GM12878 (cell line): ENCODE measurements at regions not wholly inside any gene's neighbourhood (a gene's known extent, or its start where the extent isn't known, plus 50 kb on each side); places are given as distances from the start of the nearest gene placed in this dataset.

Experiments used
- ATAC-seq: fragments of 200-7000 bp; cut with Tn5 transposase; 3 replicates; pipeline ENCODE4 v1.9.1; 2020; ENCODE audit warnings: mild to moderate bottlenecking, moderate library complexity
- BruUV-seq: library from RNA; stranded (reverse); fragments of 400-500 nt; replicated peaks from 2 replicates; lab custom pipeline; 2021; lab: Mats Ljungman, UMichigan
- CTCF ChIA-PET: fragments of 300-600 bp; sonication (Branson Sonifier 250); formaldehyde crosslinking; extraction: SDS; loops from one replicate; lab custom pipeline; 2021; ENCODE audit warnings: inconsistent platforms; lab: Yijun Ruan, JAX
- POLR2A ChIA-PET: fragments of 350-600 bp; formaldehyde crosslinking; extraction: SDS; loops from one replicate; lab custom pipeline; 2021; ENCODE audit warnings: inconsistent platforms; lab: Charles Lee
- RAD21 ChIA-PET: fragments of 300-600 bp; sonication (Branson Sonifier 250); formaldehyde crosslinking; loops from one replicate; lab custom pipeline; 2023; ENCODE audit warnings: antibody characterized with exemption; ENCODE audit not compliant: unreplicated experiment; lab: Charles Lee
- SMC1A ChIA-PET: fragments of 300-600 bp; sonication (Branson Sonifier 250); formaldehyde crosslinking; loops from one replicate; lab custom pipeline; 2023; ENCODE audit not compliant: unreplicated experiment, uncharacterized antibody; lab: Charles Lee
- DNase-seq: peaks from one replicate; pipeline ENCODE4 v3.0.0-alpha.2; 2011; ENCODE audit warnings: low read depth, low spot score
- FAIRE-seq: peaks from 3 replicates; lab custom pipeline; 2011; peaks lifted over from hg19 to GRCh38; lab: Jason Lieb, UNC
- H2AFZ ChIP-seq: 2 replicates; pipeline ENCODE4 v1.6.0; 2011; ENCODE audit warnings: low read depth, low read length, control low read depth; ENCODE audit not compliant: control insufficient read depth
- H3K27ac ChIP-seq: 2 replicates; pipeline ENCODE4 v1.5.1; 2011; ENCODE audit warnings: control low read depth; ENCODE audit not compliant: control insufficient read depth, insufficient read depth
- H3K27me3 ChIP-seq, 2 experiments: replicated peaks in 1 of 2; 2 replicates each; pipeline versions ENCODE4 v1.6.0 to v1.6.1; 2011; ENCODE audit warnings: low read length in 1 of 2; ENCODE audit not compliant: control insufficient read depth in 2 of 2, insufficient read depth in 2 of 2
- H3K36me3 ChIP-seq, 2 experiments: 2 replicates each; pipeline ENCODE4 v1.5.1; 2011; ENCODE audit warnings: low read length in 1 of 2; ENCODE audit not compliant: control insufficient read depth in 2 of 2, insufficient read depth in 2 of 2
- H3K4me1 ChIP-seq: 2 replicates; pipeline ENCODE4 v1.6.1; 2011; ENCODE audit warnings: mild to moderate bottlenecking, low read length, moderate library complexity, mixed read lengths; ENCODE audit not compliant: control insufficient read depth, insufficient read depth
- H3K4me2 ChIP-seq: 2 replicates; pipeline ENCODE4 v1.6.0; 2011; ENCODE audit warnings: control low read depth; ENCODE audit not compliant: control insufficient read depth, insufficient read depth
- H3K4me3 ChIP-seq: fragments of 200-600 bp; sonication (generic); 2 replicates; pipeline ENCODE4 v1.5.1; 2016
- H3K79me2 ChIP-seq: 2 replicates; pipeline ENCODE4 v1.6.0; 2011; ENCODE audit warnings: low read length; ENCODE audit not compliant: control insufficient read depth, insufficient read depth
- H3K9ac ChIP-seq: 2 replicates; pipeline ENCODE4 v1.8.0; 2011; ENCODE audit warnings: low read length, control low read depth, mixed read lengths; ENCODE audit not compliant: control insufficient read depth, insufficient read depth
- H3K9me3 ChIP-seq: replicated peaks from 3 replicates; pipeline ENCODE4 v1.5.1; 2011; ENCODE audit warnings: mild to moderate bottlenecking, low read length; ENCODE audit not compliant: control insufficient read depth, insufficient read depth
- H4K20me1 ChIP-seq: 2 replicates; pipeline ENCODE4 v1.6.0; 2011; ENCODE audit not compliant: control insufficient read depth, insufficient read depth
- CBX3 ChIP-seq: fragments of 200-600 bp; sonication (generic); IDR thresholded peaks from 2 replicates; pipeline ENCODE4 v1.6.1; 2016; ENCODE audit warnings: low read depth, borderline replicate concordance
- EZH2 ChIP-seq: IDR thresholded peaks from 2 replicates; pipeline ENCODE4 v1.6.1; 2012; ENCODE audit warnings: low read depth, mild to moderate bottlenecking, control low read depth, inconsistent platforms, low read length, borderline replicate concordance; ENCODE audit not compliant: control insufficient read depth
- TCF7 ChIP-seq: IDR thresholded peaks from 2 replicates; pipeline ENCODE4 v1.6.1; 2014; ENCODE audit warnings: antibody characterized with exemption, borderline replicate concordance
- WGBS: methylation state at CpG from one replicate; pipeline ENCODE4 v1.1.6; 2016; ENCODE audit warnings: low lambda C conversion rate; ENCODE audit not compliant: insufficient replicate concordance, insufficient coverage; ENCODE audit errors: missing lambda C conversion rate; 5-methylcytosine and 5-hydroxymethylcytosine counted together
- in situ Hi-C: fragments of 300-500 bp; cut with MboI; formaldehyde crosslinking; loops from 9 replicates; pipeline ENCODE4 v1.14.3; 2018; ENCODE audit warnings: mixed read lengths
- intact Hi-C: fragments of 100-400 bp; cut with micrococcal nuclease; formaldehyde crosslinking; loops from one replicate; pipeline ENCODE4 v1.14.2; 2022; ENCODE audit not compliant: unreplicated experiment
- TF ChIP-seq, protein P1 (sequence below): fragments of 450-650 bp; IDR thresholded peaks from 2 replicates; pipeline ENCODE4 v1.6.1; 2016; ENCODE audit warnings: mild to moderate bottlenecking, moderate library complexity, borderline replicate concordance
- TF ChIP-seq, protein P2 (sequence below): fragments of 450-650 bp; IDR thresholded peaks from 2 replicates; pipeline ENCODE4 v1.6.1; 2014; ENCODE audit warnings: mild to moderate bottlenecking
- TF ChIP-seq, protein P3 (sequence below): IDR thresholded peaks from 2 replicates; pipeline ENCODE4 v1.6.1; 2012; ENCODE audit warnings: low read length, inconsistent platforms

DNA sequence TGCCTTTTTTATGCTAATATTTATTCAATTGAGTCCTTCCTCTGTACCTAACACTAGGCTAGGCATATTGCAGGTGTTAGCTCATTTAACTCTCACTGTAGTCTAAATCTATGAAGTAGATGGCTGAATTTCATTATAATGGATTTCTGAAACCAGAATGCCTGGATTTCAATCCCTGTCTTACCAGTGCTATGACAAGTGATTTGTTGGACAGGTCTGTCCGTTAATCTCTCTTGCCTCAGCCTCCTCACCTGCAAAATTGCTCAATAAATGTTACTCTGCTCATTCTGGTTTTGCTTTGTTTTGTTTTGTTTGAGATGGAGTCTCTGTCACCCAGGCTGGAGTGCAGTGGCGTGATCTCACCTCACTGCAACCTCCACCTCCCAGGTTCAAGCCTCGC is 146.1 kb upstream of the ADGRL2 start (continued):
- TF ChIP-seq, protein P1, sequence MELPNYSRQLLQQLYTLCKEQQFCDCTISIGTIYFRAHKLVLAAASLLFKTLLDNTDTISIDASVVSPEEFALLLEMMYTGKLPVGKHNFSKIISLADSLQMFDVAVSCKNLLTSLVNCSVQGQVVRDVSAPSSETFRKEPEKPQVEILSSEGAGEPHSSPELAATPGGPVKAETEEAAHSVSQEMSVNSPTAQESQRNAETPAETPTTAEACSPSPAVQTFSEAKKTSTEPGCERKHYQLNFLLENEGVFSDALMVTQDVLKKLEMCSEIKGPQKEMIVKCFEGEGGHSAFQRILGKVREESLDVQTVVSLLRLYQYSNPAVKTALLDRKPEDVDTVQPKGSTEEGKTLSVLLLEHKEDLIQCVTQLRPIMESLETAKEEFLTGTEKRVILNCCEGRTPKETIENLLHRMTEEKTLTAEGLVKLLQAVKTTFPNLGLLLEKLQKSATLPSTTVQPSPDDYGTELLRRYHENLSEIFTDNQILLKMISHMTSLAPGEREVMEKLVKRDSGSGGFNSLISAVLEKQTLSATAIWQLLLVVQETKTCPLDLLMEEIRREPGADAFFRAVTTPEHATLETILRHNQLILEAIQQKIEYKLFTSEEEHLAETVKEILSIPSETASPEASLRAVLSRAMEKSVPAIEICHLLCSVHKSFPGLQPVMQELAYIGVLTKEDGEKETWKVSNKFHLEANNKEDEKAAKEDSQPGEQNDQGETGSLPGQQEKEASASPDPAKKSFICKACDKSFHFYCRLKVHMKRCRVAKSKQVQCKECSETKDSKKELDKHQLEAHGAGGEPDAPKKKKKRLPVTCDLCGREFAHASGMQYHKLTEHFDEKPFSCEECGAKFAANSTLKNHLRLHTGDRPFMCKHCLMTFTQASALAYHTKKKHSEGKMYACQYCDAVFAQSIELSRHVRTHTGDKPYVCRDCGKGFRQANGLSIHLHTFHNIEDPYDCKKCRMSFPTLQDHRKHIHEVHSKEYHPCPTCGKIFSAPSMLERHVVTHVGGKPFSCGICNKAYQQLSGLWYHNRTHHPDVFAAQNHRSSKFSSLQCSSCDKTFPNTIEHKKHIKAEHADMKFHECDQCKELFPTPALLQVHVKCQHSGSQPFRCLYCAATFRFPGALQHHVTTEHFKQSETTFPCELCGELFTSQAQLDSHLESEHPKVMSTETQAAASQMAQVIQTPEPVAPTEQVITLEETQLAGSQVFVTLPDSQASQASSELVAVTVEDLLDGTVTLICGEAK = no peak

DNA sequence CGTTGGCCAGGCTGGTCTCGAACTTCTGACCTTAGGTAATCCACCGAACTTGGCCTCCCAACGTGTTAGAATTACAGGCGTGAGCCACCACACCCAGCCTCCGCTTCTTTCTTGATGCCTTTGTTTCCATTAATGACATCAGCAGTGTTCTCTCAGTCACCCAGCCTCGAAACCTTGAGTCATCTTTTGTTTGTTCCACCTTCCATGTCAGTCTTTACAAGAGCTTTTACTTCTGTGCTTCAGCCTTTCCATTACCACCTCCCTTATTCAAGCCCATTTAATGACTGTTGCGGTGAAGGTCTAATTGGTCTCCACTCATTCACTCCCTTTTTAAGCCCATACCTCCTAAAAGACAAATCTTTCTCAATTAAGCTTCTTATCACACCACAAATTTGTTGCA is 146.6 kb upstream of the ADGRL2 start:
- Histone ChIP-seq H2AFZ (no peak overlapping the region), H3K27me3 (no peaks in the 10 kb centered on the region), H4K20me1 (no peaks in the 10 kb centered on the region), H3K4me2 (no peak overlapping the region), H3K79me2 (no peaks in the 10 kb centered on the region), H3K9me3 (no peaks in the 10 kb centered on the region), H3K9ac (no peak overlapping the region), H3K36me3 (no peaks in the 10 kb centered on the region), H3K27ac (no peak overlapping the region), H3K4me1 (no peaks in the 10 kb centered on the region), H3K4me3 (no peak overlapping the region)
- FAIRE-seq (no peak), DNase-seq (no peak), ATAC-seq (no peak)
- TF ChIP-seq, protein P2, sequence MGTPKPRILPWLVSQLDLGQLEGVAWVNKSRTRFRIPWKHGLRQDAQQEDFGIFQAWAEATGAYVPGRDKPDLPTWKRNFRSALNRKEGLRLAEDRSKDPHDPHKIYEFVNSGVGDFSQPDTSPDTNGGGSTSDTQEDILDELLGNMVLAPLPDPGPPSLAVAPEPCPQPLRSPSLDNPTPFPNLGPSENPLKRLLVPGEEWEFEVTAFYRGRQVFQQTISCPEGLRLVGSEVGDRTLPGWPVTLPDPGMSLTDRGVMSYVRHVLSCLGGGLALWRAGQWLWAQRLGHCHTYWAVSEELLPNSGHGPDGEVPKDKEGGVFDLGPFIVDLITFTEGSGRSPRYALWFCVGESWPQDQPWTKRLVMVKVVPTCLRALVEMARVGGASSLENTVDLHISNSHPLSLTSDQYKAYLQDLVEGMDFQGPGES = no peak
- TF ChIP-seq TCF7 (no peak), CBX3 (no peak), EZH2 (no peak)
- TF ChIP-seq, protein P3, sequence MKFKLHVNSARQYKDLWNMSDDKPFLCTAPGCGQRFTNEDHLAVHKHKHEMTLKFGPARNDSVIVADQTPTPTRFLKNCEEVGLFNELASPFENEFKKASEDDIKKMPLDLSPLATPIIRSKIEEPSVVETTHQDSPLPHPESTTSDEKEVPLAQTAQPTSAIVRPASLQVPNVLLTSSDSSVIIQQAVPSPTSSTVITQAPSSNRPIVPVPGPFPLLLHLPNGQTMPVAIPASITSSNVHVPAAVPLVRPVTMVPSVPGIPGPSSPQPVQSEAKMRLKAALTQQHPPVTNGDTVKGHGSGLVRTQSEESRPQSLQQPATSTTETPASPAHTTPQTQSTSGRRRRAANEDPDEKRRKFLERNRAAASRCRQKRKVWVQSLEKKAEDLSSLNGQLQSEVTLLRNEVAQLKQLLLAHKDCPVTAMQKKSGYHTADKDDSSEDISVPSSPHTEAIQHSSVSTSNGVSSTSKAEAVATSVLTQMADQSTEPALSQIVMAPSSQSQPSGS = no peak
- SMC1A ChIA-PET = interaction anchor here (1.0 to 1.3 kb wide), 2 partner anchors 10 to 33 kb away, joined by 3 to 4 read pairs; no protein-coding TSS in a partner anchor
- BruUV-seq = no TSS peak
- RAD21 ChIA-PET = interaction anchor here (1.2 kb wide), 1 partner anchor 69 kb away, joined by 3 read pairs; no protein-coding TSS in a partner anchor
- CTCF ChIA-PET = interaction anchor here (0.8 to 0.9 kb wide), 2 partner anchors 104 to 130 kb away, joined by 3 read pairs; no protein-coding TSS in a partner anchor
- 18% methylated on average over 8 of the region's 8 CpGs for WGBS
- POLR2A ChIA-PET = no interaction called here
- intact Hi-C loops (no loop called here), in situ Hi-C loops (no loop called here)
